ENCODE measurements at regions not wholly inside any gene's neighbourhood (a gene's known extent, or its start where the extent isn't known, plus 50 kb on each side); places are given as distances from the start of the nearest gene placed in this dataset.

DNA sequence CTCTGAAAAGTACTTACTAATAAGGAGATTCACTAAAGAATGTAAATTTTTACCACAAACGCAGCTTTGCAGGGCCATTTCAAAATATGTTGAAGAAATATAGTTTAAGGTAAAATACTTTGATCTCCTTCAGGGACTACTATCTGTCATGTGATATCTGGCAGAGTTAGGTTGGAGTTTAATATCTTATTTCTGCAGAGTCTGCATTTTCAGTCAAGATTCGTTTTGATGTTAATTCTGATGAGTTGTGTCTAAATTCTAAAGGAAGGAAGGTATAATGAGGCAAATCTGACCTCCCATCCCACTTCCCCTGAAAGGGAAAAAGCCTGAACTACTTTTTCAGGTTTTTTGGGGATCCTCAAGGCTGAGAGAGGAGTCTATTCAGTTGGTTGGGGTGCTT is 123.9 kb upstream of the TECRL start:
- no peaks in the 10 kb centered on the region for H3K27me3 Mint-ChIP-seq

GRCh38 chr4:64520421-64520820 is 111.2 kb upstream of the TECRL start:
- Mint-ChIP-seq H3K4me1 (no peaks in the 10 kb centered on the region), H3K27ac (no peak overlapping the region), H3K27me3 (no peaks in the 10 kb centered on the region), H3K4me3 (no peak overlapping the region), H3K36me3 (peaks cover 3% of the 10 kb centered on the region), H3K9me3 (peaks cover 0 to 11% (median 0%) of the 10 kb centered on the region in 3 donors)

More for the DNA sequence above, 123.9 kb upstream of the TECRL start:
- Mint-ChIP-seq H3K36me3 (no peaks in the 10 kb centered on the region), H3K4me3 (no peak overlapping the region), H3K4me1 (no peaks in the 10 kb centered on the region), H3K27ac (no peak overlapping the region), H3K9me3 (peaks cover 0 to 2% (median 0%) of the 10 kb centered on the region in 3 donors)

DNA sequence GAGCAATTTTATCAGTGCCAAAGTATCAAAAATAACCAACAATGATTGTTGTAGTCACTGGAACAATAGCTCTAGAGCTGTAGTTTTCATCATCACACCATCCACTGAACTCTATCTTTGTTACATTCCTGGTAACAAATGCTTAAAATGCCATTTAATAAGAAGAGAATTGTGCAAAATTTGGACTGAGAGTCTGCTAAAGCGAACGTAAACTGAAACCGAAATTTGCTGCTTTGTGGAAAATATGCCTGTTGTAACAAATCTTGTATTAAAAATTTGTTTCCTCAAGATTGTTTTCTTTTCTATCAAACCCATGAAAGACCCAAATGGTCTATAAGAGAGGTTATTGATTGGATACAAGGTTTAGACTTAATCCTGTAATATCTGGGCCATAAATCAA is 109.3 kb upstream of the TECRL start:
- Mint-ChIP-seq H3K4me3 (no peak overlapping the region), H3K27ac (no peak overlapping the region), H3K27me3 (no peaks in the 10 kb centered on the region), H3K9me3 (peaks cover 0 to 11% (median 2%) of the 10 kb centered on the region in 3 donors), H3K4me1 (no peaks in the 10 kb centered on the region), H3K36me3 (peaks cover 3% of the 10 kb centered on the region)

DNA sequence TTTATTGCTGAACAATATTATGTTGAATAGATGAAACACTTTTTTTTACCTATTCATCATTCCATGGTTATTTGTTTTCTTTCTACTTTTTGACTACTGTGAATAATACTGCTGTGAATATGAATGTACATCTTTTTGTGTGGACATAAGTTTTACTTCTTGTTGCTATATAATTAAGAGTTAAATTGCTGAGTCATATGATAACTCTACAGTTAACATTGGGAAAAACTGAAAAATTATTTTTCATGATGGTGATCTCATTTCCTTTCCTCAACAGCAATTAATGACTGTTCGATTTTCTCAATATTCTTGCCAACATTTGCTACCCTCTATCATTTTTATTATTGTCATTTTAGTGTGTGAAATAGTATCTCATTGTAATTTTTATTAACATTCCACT is 106.9 kb upstream of the TECRL start:
- no peaks in the 10 kb centered on the region for H3K4me1 Mint-ChIP-seq
- peaks cover 2 to 5% (median 2%) of the 10 kb centered on the region in 3 donors for H3K9me3 Mint-ChIP-seq
- peaks cover 3% of the 10 kb centered on the region for H3K36me3 Mint-ChIP-seq
- no peak overlapping the region for H3K4me3 Mint-ChIP-seq
- no peak overlapping the region for H3K27ac Mint-ChIP-seq
- H3K27me3 Mint-ChIP-seq = no peaks in the 10 kb centered on the region

- Mint-ChIP-seq H3K27me3 (no peaks in the 10 kb centered on the region), H3K9me3 (peaks cover 1 to 12% (median 3%) of the 10 kb centered on the region in 3 donors), H3K4me1 (no peaks in the 10 kb centered on the region), H3K27ac (no peak overlapping the region), H3K4me3 (no peak overlapping the region), H3K36me3 (no peaks in the 10 kb centered on the region)
Measured at GRCh38 chr4:64508089-64508488, 98.8 kb upstream of the TECRL start.

- no peaks in the 10 kb centered on the region for H3K27me3 Mint-ChIP-seq
- H3K4me1 Mint-ChIP-seq = no peaks in the 10 kb centered on the region
- H3K27ac Mint-ChIP-seq = no peak overlapping the region
- no peaks in the 10 kb centered on the region for H3K36me3 Mint-ChIP-seq
- H3K9me3 Mint-ChIP-seq = peaks cover 0 to 7% (median 2%) of the 10 kb centered on the region in 3 donors
- H3K4me3 Mint-ChIP-seq = no peak overlapping the region
Measured at GRCh38 chr4:64503945-64504675, 94.9 kb upstream of the TECRL start.

DNA sequence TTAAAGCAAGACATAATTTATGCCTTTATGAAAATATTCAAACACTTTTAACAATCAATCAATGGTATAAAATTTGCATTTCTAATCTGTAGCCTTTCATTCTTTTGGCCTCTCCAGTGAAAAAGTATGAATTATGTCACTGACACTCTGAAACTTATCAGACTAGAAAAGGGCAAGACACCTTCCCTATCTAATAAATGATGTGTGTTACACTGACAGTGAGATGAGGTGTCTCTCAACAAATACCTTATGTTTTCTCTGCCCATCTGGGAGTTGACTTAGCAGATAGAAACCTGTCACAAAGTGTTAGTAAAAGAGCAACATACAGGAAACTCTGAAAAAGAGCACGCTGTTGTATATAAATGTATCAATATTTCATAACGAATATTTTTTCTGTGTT is 94.2 kb upstream of the TECRL start:
- Mint-ChIP-seq H3K9me3 (peaks cover 0 to 7% (median 2%) of the 10 kb centered on the region in 3 donors), H3K4me3 (peak overlapping the region in 1 of 4 donors; percentile 39), H3K4me1 (no peaks in the 10 kb centered on the region), H3K36me3 (no peaks in the 10 kb centered on the region), H3K27ac (no peak overlapping the region), H3K27me3 (no peaks in the 10 kb centered on the region)

- H3K9me3 Mint-ChIP-seq = peaks cover 0 to 6% (median 2%) of the 10 kb centered on the region in 3 donors
- H3K27ac Mint-ChIP-seq = no peak overlapping the region
- H3K27me3 Mint-ChIP-seq = no peaks in the 10 kb centered on the region
- no peaks in the 10 kb centered on the region for H3K4me1 Mint-ChIP-seq
- no peak overlapping the region for H3K4me3 Mint-ChIP-seq
- no peaks in the 10 kb centered on the region for H3K36me3 Mint-ChIP-seq
Measured at GRCh38 chr4:64497491-64497890, 88.2 kb upstream of the TECRL start.

GRCh38 chr4:64495946-64496345 is 86.7 kb upstream of the TECRL start:
- Mint-ChIP-seq H3K4me3 (no peak overlapping the region), H3K9me3 (peaks cover 0 to 9% (median 6%) of the 10 kb centered on the region in 3 donors), H3K27ac (no peak overlapping the region), H3K27me3 (no peaks in the 10 kb centered on the region), H3K4me1 (no peaks in the 10 kb centered on the region), H3K36me3 (no peaks in the 10 kb centered on the region)

GRCh38 chr4:64489628-64490027 is 80.4 kb upstream of the TECRL start:
- Mint-ChIP-seq H3K9me3 (peaks cover 0 to 7% (median 3%) of the 10 kb centered on the region in 3 donors), H3K4me1 (no peaks in the 10 kb centered on the region), H3K27me3 (no peaks in the 10 kb centered on the region), H3K27ac (no peak overlapping the region), H3K4me3 (no peak overlapping the region), H3K36me3 (no peaks in the 10 kb centered on the region)

GRCh38 chr4:64479338-64479737 is 70.1 kb upstream of the TECRL start:
- Mint-ChIP-seq H3K4me3 (no peak overlapping the region), H3K9me3 (peaks cover 0 to 6% (median 3%) of the 10 kb centered on the region in 3 donors), H3K27me3 (no peaks in the 10 kb centered on the region), H3K27ac (no peak overlapping the region), H3K4me1 (no peaks in the 10 kb centered on the region), H3K36me3 (no peaks in the 10 kb centered on the region)

GRCh38 chr4:64477127-64477526 is 67.9 kb upstream of the TECRL start:
- Mint-ChIP-seq H3K36me3 (no peaks in the 10 kb centered on the region), H3K27me3 (no peaks in the 10 kb centered on the region), H3K4me1 (no peaks in the 10 kb centered on the region), H3K9me3 (peaks cover 0 to 6% (median 0%) of the 10 kb centered on the region in 3 donors), H3K4me3 (no peak overlapping the region), H3K27ac (no peak overlapping the region)

DNA sequence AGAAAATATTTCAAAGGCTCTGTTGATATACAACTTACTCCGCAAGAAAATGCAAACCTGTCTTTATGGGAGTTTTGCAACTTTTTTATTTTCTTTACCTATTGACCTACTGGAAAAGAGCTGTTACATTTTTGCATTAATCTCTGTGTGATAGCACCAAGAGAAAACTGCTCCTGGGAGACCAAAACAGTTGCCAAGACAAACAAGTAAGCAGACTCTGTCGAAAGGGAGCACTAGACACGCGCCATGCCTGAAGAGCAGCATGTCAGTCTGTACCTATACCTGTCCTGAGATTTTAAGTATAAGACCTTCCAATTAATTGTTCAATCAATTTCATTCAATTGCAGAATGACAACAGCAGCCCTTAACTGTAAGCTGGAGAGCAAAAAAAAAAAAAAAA is 56.0 kb upstream of the TECRL start:
- Mint-ChIP-seq H3K4me3 (no peak overlapping the region), H3K27me3 (no peaks in the 10 kb centered on the region), H3K9me3 (peaks cover 0 to 2% (median 0%) of the 10 kb centered on the region in 3 donors), H3K36me3 (no peaks in the 10 kb centered on the region), H3K27ac (no peak overlapping the region), H3K4me1 (no peaks in the 10 kb centered on the region)

- Mint-ChIP-seq H3K27ac (no peak overlapping the region), H3K4me3 (no peak overlapping the region), H3K4me1 (no peaks in the 10 kb centered on the region), H3K9me3 (peaks cover 0 to 2% (median 0%) of the 10 kb centered on the region in 3 donors), H3K36me3 (no peaks in the 10 kb centered on the region), H3K27me3 (no peaks in the 10 kb centered on the region)
Measured at GRCh38 chr4:64464581-64464980, 55.3 kb upstream of the TECRL start.

All from IgD-negative memory B cell (primary cell).